Tibial nerve (tissue), 4 donors: ENCODE measurements at regions not wholly inside any gene's neighbourhood (a gene's known extent, or its start where the extent isn't known, plus 50 kb on each side); places are given as distances from the start of the nearest gene placed in this dataset.
"Not testable (repeated sequence)": the region's sequence is repeated elsewhere in the genome, so short reads cannot be mapped to it uniquely, and the experiment has no call there.

Source experiments
- DNase-seq, 2 donors: peaks; one replicate each; pipeline ENCODE4 v3.0.0-alpha.2; 2019; ENCODE audit warnings: low spot score in 2 of 2
- H3K27ac ChIP-seq, 4 donors: fragments of 200-600 bp; sonication (generic) in 3 of 4; one replicate each; pipeline ENCODE4 v1.5.1; 2017 to 2019; ENCODE audit warnings: mild to moderate bottlenecking in 1 of 4
- H3K27me3 ChIP-seq, 2 donors: fragments of 200-600 bp; sonication (generic) in 1 of 2; one replicate each; pipeline versions ENCODE4 v1.5.1 to v1.6.0; 2017 to 2019
- H3K36me3 ChIP-seq, 3 donors: fragments of 200-600 bp; sonication (generic); one replicate each; pipeline ENCODE4 v1.5.1; 2018 to 2019
- H3K4me1 ChIP-seq, 4 donors: fragments of 200-600 bp; sonication (generic) in 3 of 4; one replicate each; pipeline ENCODE4 v1.5.1; 2017 to 2019
- H3K4me3 ChIP-seq, 4 donors: fragments of 200-600 bp; sonication (generic) in 3 of 4; one replicate each; pipeline ENCODE4 v1.5.1; 2017 to 2019; ENCODE audit warnings: mild to moderate bottlenecking in 1 of 4, moderate library complexity in 1 of 4
- H3K9me3 ChIP-seq, 4 donors: fragments of 200-600 bp; sonication (generic) in 3 of 4; one replicate each; pipeline ENCODE4 v1.5.1; 2017 to 2019
- EP300 ChIP-seq, 2 donors: sonication (generic); formaldehyde crosslinking; IDR thresholded peaks; one replicate each; pipeline ENCODE4 v1.6.1; 2017; ENCODE audit warnings: antibody characterized with exemption in 2 of 2, mild to moderate bottlenecking in 1 of 2
- POLR2A ChIP-seq, 2 donors: fragments of 450-650 bp; IDR thresholded peaks; one replicate each; pipeline ENCODE4 v1.6.1; 2017; ENCODE audit warnings: antibody characterized with exemption in 2 of 2, mild to moderate bottlenecking in 2 of 2, moderate library complexity in 2 of 2
- WGBS, 2 donors: methylation state at CpG; one replicate each; pipeline ENCODE4 v1.1.5; 2018; 5-methylcytosine and 5-hydroxymethylcytosine counted together
- TF ChIP-seq, protein P1 (sequence below), 5 experiments: fragments of 200-600 bp in 3 of 5; fragments of 450-650 bp in 2 of 5; sonication (generic) in 3 of 5; IDR thresholded peaks; one replicate each; pipeline ENCODE4 v1.5.1; 2016 to 2019; ENCODE audit warnings: antibody characterized with exemption in 5 of 5, mild to moderate bottlenecking in 3 of 5, moderate library complexity in 2 of 5

DNA sequence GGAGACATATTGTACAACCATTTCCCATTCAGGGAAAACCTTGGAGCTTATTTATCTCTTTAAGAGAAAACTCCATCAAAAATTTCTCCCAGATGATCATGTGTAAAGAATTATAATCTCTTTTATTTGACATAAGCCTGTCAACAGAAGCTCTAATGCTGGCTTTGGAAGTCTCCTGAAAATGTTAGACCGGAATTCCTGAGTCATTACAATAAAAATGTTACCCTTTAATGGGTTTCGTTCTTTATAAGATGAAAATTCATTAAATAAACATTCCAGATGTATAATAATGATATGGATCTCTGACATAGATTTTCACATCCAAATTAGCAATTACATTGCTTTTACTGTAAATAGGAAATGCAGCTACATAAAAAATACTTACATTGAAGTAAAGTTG, 1036.4 kb downstream of the EFNA5 start:
- no peak for TF ChIP-seq POLR2A (IDR thresholded peaks at IDR 0.05)
- no peak for TF ChIP-seq EP300 (IDR thresholded peaks at IDR 0.05)
- TF ChIP-seq, protein P1, sequence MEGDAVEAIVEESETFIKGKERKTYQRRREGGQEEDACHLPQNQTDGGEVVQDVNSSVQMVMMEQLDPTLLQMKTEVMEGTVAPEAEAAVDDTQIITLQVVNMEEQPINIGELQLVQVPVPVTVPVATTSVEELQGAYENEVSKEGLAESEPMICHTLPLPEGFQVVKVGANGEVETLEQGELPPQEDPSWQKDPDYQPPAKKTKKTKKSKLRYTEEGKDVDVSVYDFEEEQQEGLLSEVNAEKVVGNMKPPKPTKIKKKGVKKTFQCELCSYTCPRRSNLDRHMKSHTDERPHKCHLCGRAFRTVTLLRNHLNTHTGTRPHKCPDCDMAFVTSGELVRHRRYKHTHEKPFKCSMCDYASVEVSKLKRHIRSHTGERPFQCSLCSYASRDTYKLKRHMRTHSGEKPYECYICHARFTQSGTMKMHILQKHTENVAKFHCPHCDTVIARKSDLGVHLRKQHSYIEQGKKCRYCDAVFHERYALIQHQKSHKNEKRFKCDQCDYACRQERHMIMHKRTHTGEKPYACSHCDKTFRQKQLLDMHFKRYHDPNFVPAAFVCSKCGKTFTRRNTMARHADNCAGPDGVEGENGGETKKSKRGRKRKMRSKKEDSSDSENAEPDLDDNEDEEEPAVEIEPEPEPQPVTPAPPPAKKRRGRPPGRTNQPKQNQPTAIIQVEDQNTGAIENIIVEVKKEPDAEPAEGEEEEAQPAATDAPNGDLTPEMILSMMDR (IDR thresholded peaks at IDR 0.05): no peak
- Histone ChIP-seq H3K27me3 (no peaks in the 10 kb centered on the region), H3K36me3 (no peaks in the 10 kb centered on the region), H3K4me1 (no peaks in the 10 kb centered on the region), H3K4me3 (no peak overlapping the region), H3K9me3 (no peaks in the 10 kb centered on the region), H3K27ac (no peak overlapping the region)
- no peak for DNase-seq
- WGBS, 2 donors: 37 to 70% methylated on average over 2 of the region's 2 CpGs

DNA sequence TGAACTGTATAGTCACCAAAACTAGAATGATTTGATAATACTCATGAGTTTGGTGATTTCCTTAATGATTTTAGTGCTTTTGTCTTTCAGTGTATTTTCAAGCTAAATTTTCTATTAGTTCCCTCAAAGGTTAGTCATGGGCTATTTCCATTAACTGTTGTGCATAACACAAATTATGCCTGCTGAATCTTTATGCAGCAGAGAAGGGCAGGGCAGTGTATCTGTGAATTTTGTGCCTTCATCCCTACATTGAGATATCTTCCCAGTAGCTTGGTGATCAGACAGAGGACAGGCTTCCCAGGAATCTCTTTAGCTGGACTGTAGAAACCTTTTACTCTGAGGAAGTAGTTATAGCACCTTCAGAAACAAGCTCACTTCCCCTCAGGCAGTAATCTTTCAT, 1036.9 kb downstream of the EFNA5 start:
- no peak overlapping the region for H3K27ac ChIP-seq
- H3K27me3 ChIP-seq: no peaks in the 10 kb centered on the region
- no peak for DNase-seq
- H3K4me3 ChIP-seq: no peak overlapping the region
- H3K36me3 ChIP-seq: no peaks in the 10 kb centered on the region
- TF ChIP-seq, protein P1 (IDR thresholded peaks at IDR 0.05): no peak
- TF ChIP-seq EP300 (IDR thresholded peaks at IDR 0.05) (no peak), POLR2A (IDR thresholded peaks at IDR 0.05) (no peak)
- no peaks in the 10 kb centered on the region for H3K9me3 ChIP-seq
- no peaks in the 10 kb centered on the region for H3K4me1 ChIP-seq

DNA sequence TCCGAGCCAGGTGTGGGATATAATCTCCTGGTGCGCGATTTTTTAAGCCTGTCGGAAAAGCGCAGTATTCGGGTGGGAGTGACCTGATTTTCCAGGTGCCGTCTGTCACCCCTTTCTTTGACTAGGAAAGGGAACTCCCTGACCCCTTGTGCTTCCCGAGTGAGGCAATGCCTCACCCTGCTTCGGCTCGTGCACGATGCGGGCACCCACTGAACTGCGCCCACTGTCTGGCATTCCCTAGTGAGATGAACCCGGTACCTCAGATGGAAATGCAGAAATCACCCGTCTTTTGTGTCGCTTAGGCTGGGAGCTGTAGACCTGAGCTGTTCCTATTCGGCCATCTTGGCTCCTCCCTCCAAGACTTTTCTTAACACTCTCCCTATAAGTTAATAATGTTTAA, 1042.3 kb downstream of the EFNA5 start:
- not testable (repeated sequence) for H3K9me3 ChIP-seq, H3K27ac ChIP-seq
- 95 to 97% methylated on average over 17 of the region's 17 CpGs for WGBS, 2 donors

DNA sequence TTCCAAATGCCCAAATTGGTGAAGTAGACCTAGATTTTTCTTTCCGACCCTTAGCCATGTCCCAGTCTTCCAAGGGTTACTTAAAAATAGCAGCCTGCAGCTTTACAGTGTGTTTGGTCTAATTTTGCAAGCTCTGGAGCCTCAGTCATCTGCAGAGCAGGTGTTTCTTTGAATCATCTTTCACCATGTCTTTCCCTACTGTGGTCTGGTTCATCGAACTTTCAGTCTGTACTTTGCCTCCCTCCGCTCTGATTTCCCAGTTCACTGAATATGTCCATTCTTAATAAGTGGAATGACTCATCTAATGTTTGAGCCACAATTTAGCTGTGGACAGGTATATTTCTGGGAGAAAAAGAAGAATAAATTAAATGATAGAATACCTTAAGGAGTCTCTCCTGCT, 1060.7 kb downstream of the EFNA5 start:
- no peak overlapping the region for H3K27ac ChIP-seq
- H3K4me1 ChIP-seq: no peaks in the 10 kb centered on the region
- TF ChIP-seq, protein P1 (IDR thresholded peaks at IDR 0.05): no peak
- TF ChIP-seq POLR2A (IDR thresholded peaks at IDR 0.05) (no peak), EP300 (IDR thresholded peaks at IDR 0.05) (no peak)
- 75 to 77% methylated on average over 3 of the region's 3 CpGs for WGBS, 2 donors
- H3K9me3 ChIP-seq: no peaks in the 10 kb centered on the region
- H3K27me3 ChIP-seq: no peaks in the 10 kb centered on the region
- no peak overlapping the region for H3K4me3 ChIP-seq
- no peaks in the 10 kb centered on the region for H3K36me3 ChIP-seq
- DNase-seq: no peak

More for the DNA sequence above, 1042.3 kb downstream of the EFNA5 start:
- H3K4me1 ChIP-seq, H3K36me3 ChIP-seq, DNase-seq, H3K4me3 ChIP-seq, H3K27me3 ChIP-seq: not testable (repeated sequence)

DNA sequence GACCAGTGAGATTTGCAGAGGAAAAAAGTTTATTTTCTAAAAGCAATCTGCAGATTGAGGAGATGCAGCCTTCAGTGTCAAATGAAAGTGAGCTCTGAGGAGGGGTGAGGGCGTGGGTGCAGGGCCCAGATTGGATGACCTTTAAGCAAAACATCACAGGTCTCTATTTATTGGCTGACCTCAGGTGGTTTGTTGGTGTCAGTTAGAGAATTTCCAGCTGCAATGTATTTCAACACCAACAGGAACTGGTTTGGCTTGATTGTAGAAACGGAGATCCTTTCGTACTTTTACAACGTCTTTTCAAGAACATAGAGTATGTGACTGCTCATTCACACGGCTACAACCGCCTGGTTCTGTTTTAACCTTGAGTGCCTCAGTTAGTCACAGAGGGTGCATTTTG, 1069.1 kb downstream of the EFNA5 start:
- no peaks in the 10 kb centered on the region for H3K9me3 ChIP-seq
- H3K36me3 ChIP-seq: no peaks in the 10 kb centered on the region
- H3K4me3 ChIP-seq: no peak overlapping the region
- H3K27me3 ChIP-seq: no peaks in the 10 kb centered on the region
- no peak for DNase-seq
- H3K4me1 ChIP-seq: no peaks in the 10 kb centered on the region
- WGBS, 2 donors: 61 to 66% methylated on average over 6 of the region's 6 CpGs
- H3K27ac ChIP-seq: no peak overlapping the region
- TF ChIP-seq, protein P1 (IDR thresholded peaks at IDR 0.05): no peak
- TF ChIP-seq POLR2A (IDR thresholded peaks at IDR 0.05) (no peak), EP300 (IDR thresholded peaks at IDR 0.05) (no peak)

DNA sequence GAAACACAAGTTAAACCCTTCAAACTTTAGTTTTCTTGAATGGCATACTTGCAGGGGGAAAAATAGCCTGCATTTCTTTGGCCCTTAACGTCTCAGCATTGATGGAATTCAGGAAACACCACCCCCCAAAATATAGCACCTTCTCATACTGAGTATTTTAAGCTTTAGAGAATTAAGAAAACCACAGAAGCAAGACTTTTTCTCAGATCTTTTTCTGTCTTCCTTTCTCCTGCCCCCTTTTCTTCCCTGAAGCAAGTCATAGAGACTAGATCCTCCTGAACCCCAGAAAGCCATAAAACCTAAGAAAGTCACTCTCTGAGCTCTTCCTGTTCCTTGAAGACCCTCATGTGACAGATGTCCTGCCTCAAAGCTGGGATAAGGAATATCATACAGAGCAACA, 1069.9 kb downstream of the EFNA5 start:
- H3K4me1 ChIP-seq: no peaks in the 10 kb centered on the region
- no peaks in the 10 kb centered on the region for H3K27me3 ChIP-seq
- no peaks in the 10 kb centered on the region for H3K36me3 ChIP-seq
- no peak overlapping the region for H3K27ac ChIP-seq
- 52 to 67% methylated on average over 1 of the region's 1 CpG for WGBS, 2 donors
- no peak overlapping the region for H3K4me3 ChIP-seq
- TF ChIP-seq EP300 (IDR thresholded peaks at IDR 0.05) (no peak), POLR2A (IDR thresholded peaks at IDR 0.05) (no peak)
- TF ChIP-seq, protein P1 (IDR thresholded peaks at IDR 0.05): no peak
- no peak for DNase-seq
- H3K9me3 ChIP-seq: no peaks in the 10 kb centered on the region
